Stimulated activated effector memory CD8-positive, alpha-beta T cell treated with anti-CD3 and anti-CD28 coated beads, Interleukin-12 subunit alpha, Interleukin-12 subunit beta, amount 100 ng/mL, for 72 hours (primary cell): ENCODE measurements at regions not wholly inside any gene's neighbourhood (a gene's known extent, or its start where the extent isn't known, plus 50 kb on each side); places are given as distances from the start of the nearest gene placed in this dataset.

ENCODE experiments used
- ATAC-seq: fragments of 150-1000 bp; cut with Tn5 transposase; 2 replicates; pipeline ENCODE4 v1.10.0; 2021
- DNase-seq, 2 donors: peaks; one replicate each; pipeline ENCODE4 v3.0.0; 2021 to 2022; ENCODE audit warnings: low spot score in 2 of 2
- H3K27ac Mint-ChIP-seq: one replicate; pipeline ENCODE4 v1.8.0; 2022; ENCODE audit warnings: mild to moderate bottlenecking, mixed read lengths
- H3K36me3 Mint-ChIP-seq: one replicate; pipeline ENCODE4 v1.8.0; 2022; ENCODE audit warnings: mild to moderate bottlenecking, mixed read lengths
- H3K4me1 Mint-ChIP-seq: one replicate; pipeline ENCODE4 v1.8.0; 2022; ENCODE audit warnings: mixed read lengths
- H3K4me3 Mint-ChIP-seq: one replicate; pipeline ENCODE4 v1.8.0; 2022; ENCODE audit warnings: mild to moderate bottlenecking, mixed read lengths
- H3K9me3 Mint-ChIP-seq: one replicate; pipeline ENCODE4 v1.8.0; 2022; ENCODE audit warnings: mixed read lengths

- DNase-seq = no peak
- no peak for ATAC-seq
- Mint-ChIP-seq H3K4me3 (no peak overlapping the region), H3K36me3 (no peaks in the 10 kb centered on the region), H3K9me3 (no peaks in the 10 kb centered on the region), H3K27ac (no peak overlapping the region), H3K4me1 (no peaks in the 10 kb centered on the region)
Measured at GRCh38 chr5:58403822-58404433, 56.0 kb downstream of the PLK2 start.

- no peak overlapping the region for H3K27ac Mint-ChIP-seq
Measured at GRCh38 chr5:58401701-58402100, 58.2 kb downstream of the PLK2 start.

GRCh38 chr5:58400737-58401136 lies 59.1 kb downstream of the PLK2 start:
- no peaks in the 10 kb centered on the region for H3K4me1 Mint-ChIP-seq
- ATAC-seq = no peak

More at GRCh38 chr5:58401701-58402100, 58.2 kb downstream of the PLK2 start:
- Mint-ChIP-seq H3K4me1 (no peaks in the 10 kb centered on the region), H3K4me3 (no peak overlapping the region), H3K9me3 (no peaks in the 10 kb centered on the region), H3K36me3 (no peaks in the 10 kb centered on the region)
- no peak for DNase-seq
- ATAC-seq = no peak

GRCh38 chr5:58399951-58400350 lies 59.9 kb downstream of the PLK2 start:
- Mint-ChIP-seq H3K27ac (no peak overlapping the region), H3K4me1 (no peaks in the 10 kb centered on the region), H3K9me3 (no peaks in the 10 kb centered on the region), H3K4me3 (no peak overlapping the region), H3K36me3 (no peaks in the 10 kb centered on the region)
- DNase-seq (no peak), ATAC-seq (no peak)

More at GRCh38 chr5:58400737-58401136, 59.1 kb downstream of the PLK2 start:
- no peak overlapping the region for H3K4me3 Mint-ChIP-seq
- no peaks in the 10 kb centered on the region for H3K36me3 Mint-ChIP-seq
- DNase-seq = no peak
- H3K9me3 Mint-ChIP-seq = no peaks in the 10 kb centered on the region
- H3K27ac Mint-ChIP-seq = no peak overlapping the region

GRCh38 chr5:58394339-58394738 lies 65.5 kb downstream of the PLK2 start:
- no peak for DNase-seq
- no peak for ATAC-seq
- H3K4me3 Mint-ChIP-seq = no peak overlapping the region
- no peak overlapping the region for H3K27ac Mint-ChIP-seq
- no peaks in the 10 kb centered on the region for H3K4me1 Mint-ChIP-seq
- no peaks in the 10 kb centered on the region for H3K9me3 Mint-ChIP-seq
- no peaks in the 10 kb centered on the region for H3K36me3 Mint-ChIP-seq

- Mint-ChIP-seq H3K27ac (no peak overlapping the region), H3K4me3 (no peak overlapping the region), H3K9me3 (no peaks in the 10 kb centered on the region), H3K36me3 (no peaks in the 10 kb centered on the region), H3K4me1 (no peaks in the 10 kb centered on the region)
- ATAC-seq (no peak), DNase-seq (no peak)
Measured at GRCh38 chr5:58393716-58394115, 66.2 kb downstream of the PLK2 start.

- DNase-seq (no peak), ATAC-seq (no peak)
- no peak overlapping the region for H3K4me3 Mint-ChIP-seq
- no peak overlapping the region for H3K27ac Mint-ChIP-seq
- H3K9me3 Mint-ChIP-seq = no peaks in the 10 kb centered on the region
- no peaks in the 10 kb centered on the region for H3K36me3 Mint-ChIP-seq
- H3K4me1 Mint-ChIP-seq = no peaks in the 10 kb centered on the region
Measured at GRCh38 chr5:58392496-58392895, 67.4 kb downstream of the PLK2 start.

GRCh38 chr5:58383448-58383847 lies 76.4 kb downstream of the PLK2 start:
- Mint-ChIP-seq H3K9me3 (peaks cover 3% of the 10 kb centered on the region), H3K4me1 (no peaks in the 10 kb centered on the region), H3K36me3 (no peaks in the 10 kb centered on the region), H3K27ac (no peak overlapping the region), H3K4me3 (no peak overlapping the region)
- ATAC-seq = no peak
- no peak for DNase-seq

GRCh38 chr5:58382131-58382534 lies 77.8 kb downstream of the PLK2 start:
- no peaks in the 10 kb centered on the region for H3K36me3 Mint-ChIP-seq
- H3K4me3 Mint-ChIP-seq = no peak overlapping the region
- ATAC-seq = no peak
- H3K4me1 Mint-ChIP-seq = no peaks in the 10 kb centered on the region
- DNase-seq = no peak
- H3K9me3 Mint-ChIP-seq = peaks cover 3% of the 10 kb centered on the region
- no peak overlapping the region for H3K27ac Mint-ChIP-seq

GRCh38 chr5:58381566-58381965 lies 78.3 kb downstream of the PLK2 start:
- no peak for ATAC-seq

GRCh38 chr5:58380655-58381054 lies 79.2 kb downstream of the PLK2 start:
- Mint-ChIP-seq H3K9me3 (peaks cover 6% of the 10 kb centered on the region), H3K36me3 (no peaks in the 10 kb centered on the region), H3K4me3 (no peak overlapping the region), H3K27ac (no peak overlapping the region), H3K4me1 (no peaks in the 10 kb centered on the region)
- no peak for DNase-seq
- no peak for ATAC-seq

More at GRCh38 chr5:58381566-58381965, 78.3 kb downstream of the PLK2 start:
- Mint-ChIP-seq H3K36me3 (no peaks in the 10 kb centered on the region), H3K27ac (no peak overlapping the region), H3K4me1 (no peaks in the 10 kb centered on the region), H3K4me3 (no peak overlapping the region), H3K9me3 (peaks cover 3% of the 10 kb centered on the region)
- no peak for DNase-seq

GRCh38 chr5:58378613-58379390 lies 81.1 kb downstream of the PLK2 start:
- ATAC-seq = no peak
- Mint-ChIP-seq H3K9me3 (peaks cover 8% of the 10 kb centered on the region), H3K27ac (no peak overlapping the region)

GRCh38 chr5:58370606-58371005 lies 89.3 kb downstream of the PLK2 start:
- Mint-ChIP-seq H3K9me3 (peaks cover 6% of the 10 kb centered on the region), H3K4me1 (no peaks in the 10 kb centered on the region), H3K36me3 (no peaks in the 10 kb centered on the region), H3K4me3 (no peak overlapping the region), H3K27ac (no peak overlapping the region)
- no peak for ATAC-seq
- no peak for DNase-seq

More at GRCh38 chr5:58378613-58379390, 81.1 kb downstream of the PLK2 start:
- no peak overlapping the region for H3K4me3 Mint-ChIP-seq
- no peak for DNase-seq
- H3K36me3 Mint-ChIP-seq = no peaks in the 10 kb centered on the region
- H3K4me1 Mint-ChIP-seq = no peaks in the 10 kb centered on the region

- Mint-ChIP-seq H3K4me1 (no peaks in the 10 kb centered on the region), H3K27ac (no peak overlapping the region), H3K36me3 (no peaks in the 10 kb centered on the region), H3K4me3 (no peak overlapping the region), H3K9me3 (peaks cover 4% of the 10 kb centered on the region)
- ATAC-seq (no peak), DNase-seq (no peak)
Measured at GRCh38 chr5:58369513-58370190, 90.2 kb downstream of the PLK2 start.

GRCh38 chr5:58366461-58366860 lies 93.4 kb downstream of the PLK2 start:
- Mint-ChIP-seq H3K4me1 (no peaks in the 10 kb centered on the region), H3K4me3 (no peak overlapping the region), H3K9me3 (peaks cover 4% of the 10 kb centered on the region), H3K27ac (no peak overlapping the region), H3K36me3 (no peaks in the 10 kb centered on the region)
- ATAC-seq = no peak
- DNase-seq = no peak

- Mint-ChIP-seq H3K36me3 (no peaks in the 10 kb centered on the region), H3K4me1 (no peaks in the 10 kb centered on the region), H3K27ac (no peak overlapping the region), H3K4me3 (no peak overlapping the region), H3K9me3 (peaks cover 4% of the 10 kb centered on the region)
- DNase-seq (no peak), ATAC-seq (no peak)
Measured at GRCh38 chr5:58365791-58366190, 94.1 kb downstream of the PLK2 start.
